HL-60 (cell line): ENCODE measurements at regions not wholly inside any gene's neighbourhood (a gene's known extent, or its start where the extent isn't known, plus 50 kb on each side); places are given as distances from the start of the nearest gene placed in this dataset.

Source experiments
- DNase-seq, 2 experiments: peaks; one replicate each; pipeline ENCODE4 v3.0.0-alpha.2; 2010 to 2020; ENCODE audit warnings: low read depth in 1 of 2, low spot score in 1 of 2
- H3K27ac ChIP-seq: fragments of 250-450 bp; sonication (Bioruptor Pico); replicated peaks from 2 replicates; pipeline ENCODE4 v1.5.1; 2020; ENCODE audit warnings: mild to moderate bottlenecking, moderate library complexity
- H3K27me3 ChIP-seq: fragments of 250-450 bp; sonication (Bioruptor Pico); 2 replicates; pipeline ENCODE4 v1.5.1; 2021; ENCODE audit warnings: mild to moderate bottlenecking, moderate library complexity; ENCODE audit not compliant: insufficient read depth, poor library complexity, severe bottlenecking
- H3K4me3 ChIP-seq: replicated peaks from 2 replicates; pipeline ENCODE4 v1.5.1; 2011; ENCODE audit warnings: mild to moderate bottlenecking, control low read depth, low read length; ENCODE audit not compliant: insufficient read depth
- CTCF ChIP-seq: IDR thresholded peaks from one replicate; pipeline ENCODE4 v1.5.1; 2011; ENCODE audit warnings: low read length, control low read depth, inconsistent platforms; ENCODE audit not compliant: insufficient read depth
- GABPA ChIP-seq: IDR thresholded peaks from 2 replicates; pipeline ENCODE4 v1.6.1; 2012; ENCODE audit warnings: low read depth
- POLR2AphosphoS5 ChIP-seq: IDR thresholded peaks from 2 replicates; pipeline ENCODE4 v1.6.1; 2012; ENCODE audit warnings: low read depth
- REST ChIP-seq: IDR thresholded peaks from 2 replicates; pipeline ENCODE4 v1.6.1; 2012; ENCODE audit warnings: low read depth; ENCODE audit not compliant: insufficient replicate concordance
- SPI1 ChIP-seq: IDR thresholded peaks from 2 replicates; pipeline ENCODE4 v1.6.1; 2012; ENCODE audit warnings: low read depth, mild to moderate bottlenecking, borderline replicate concordance

DNA sequence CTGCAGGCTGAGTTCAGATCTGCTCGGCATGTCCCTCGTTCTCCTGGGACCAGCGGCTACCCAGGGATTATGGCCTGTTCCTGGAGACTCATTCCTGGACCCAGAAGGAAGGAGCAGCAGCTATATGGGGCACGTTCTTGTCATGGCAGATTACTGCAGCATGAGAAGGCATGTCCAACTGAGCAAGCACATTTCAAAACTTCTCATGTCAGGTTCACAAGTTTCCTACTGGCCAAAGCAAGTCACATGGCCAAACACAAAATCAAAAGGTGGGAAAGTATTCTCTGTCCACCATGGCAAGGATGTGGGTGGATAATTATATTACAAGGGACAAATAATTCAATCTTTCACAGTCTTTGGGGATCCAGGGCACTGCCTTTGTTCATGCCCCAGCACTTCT lies 71.9 kb upstream of the C15orf39 start:
- Histone ChIP-seq H3K4me3 (no peak overlapping the region), H3K27me3 (no peaks in the 10 kb centered on the region), H3K27ac (no peak overlapping the region)
- DNase-seq = no peak
- TF ChIP-seq GABPA (no peak), SPI1 (no peak), POLR2AphosphoS5 (no peak), CTCF (no peak), REST (no peak)

- H3K4me3 ChIP-seq = no peak overlapping the region
- TF ChIP-seq SPI1 (peak; percentile 70; the same call in 1 of the 2 replicates), CTCF (no peak)
- H3K27ac ChIP-seq = peak overlapping the region; percentile 34
These were observed 70.4 kb upstream of the C15orf39 start for GRCh38 chr15:75131269-75131643.

DNA sequence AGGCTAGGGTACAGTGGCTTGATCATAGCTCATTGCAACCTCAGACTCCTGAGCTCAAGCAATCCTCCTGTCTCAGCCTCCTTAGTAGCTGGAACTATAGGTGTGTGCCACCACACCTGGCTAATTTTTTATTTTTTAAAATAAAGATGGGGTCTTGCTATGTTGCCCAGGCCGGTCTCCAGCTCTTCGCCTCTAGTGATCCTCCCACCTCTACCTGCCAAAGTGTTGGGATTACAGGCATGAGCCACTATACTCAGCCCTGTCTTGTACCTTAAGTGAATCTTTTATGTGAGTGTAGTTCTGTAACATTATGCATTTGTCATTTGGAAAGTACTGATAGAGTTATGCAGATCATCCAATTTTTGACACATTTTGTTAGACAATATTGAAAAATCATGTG lies 66.9 kb upstream of the C15orf39 start:
- DNase-seq = no peak
- Histone ChIP-seq H3K4me3 (no peak overlapping the region), H3K27ac (no peak overlapping the region), H3K27me3 (no peaks in the 10 kb centered on the region)
- TF ChIP-seq GABPA (no peak), POLR2AphosphoS5 (no peak)

More at GRCh38 chr15:75131269-75131643, 70.4 kb upstream of the C15orf39 start:
- peak in 1 of 2 experiments; percentile 39 for DNase-seq
- no peaks in the 10 kb centered on the region for H3K27me3 ChIP-seq

DNA sequence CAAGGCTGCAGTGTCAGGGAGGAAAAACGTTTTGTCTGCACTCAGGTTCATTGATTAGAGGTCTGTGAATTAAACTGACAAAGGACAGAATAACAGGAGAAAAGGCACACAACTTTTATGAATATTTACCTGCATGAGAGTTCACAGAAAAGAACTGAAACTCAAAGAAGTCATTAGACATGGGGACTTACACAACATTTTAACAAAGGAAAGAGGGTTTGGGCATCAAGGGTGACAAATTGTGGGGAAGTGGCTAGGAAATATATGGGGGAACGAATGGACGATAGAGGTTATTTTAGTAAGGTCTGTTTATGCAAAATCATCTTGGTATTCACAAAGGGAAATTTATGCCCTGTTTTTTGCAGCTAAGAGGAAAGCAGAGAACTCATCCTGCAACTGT lies 65.6 kb upstream of the C15orf39 start:
- H3K27ac ChIP-seq = no peak overlapping the region
- no peaks in the 10 kb centered on the region for H3K27me3 ChIP-seq
- no peak for DNase-seq
- no peak overlapping the region for H3K4me3 ChIP-seq
- no peak for TF ChIP-seq SPI1
- TF ChIP-seq REST = no peak
- no peak for TF ChIP-seq GABPA
- TF ChIP-seq CTCF = no peak
- TF ChIP-seq POLR2AphosphoS5 = no peak
